ENCODE measurements at regions not wholly inside any gene's neighbourhood (a gene's known extent, or its start where the extent isn't known, plus 50 kb on each side); places are given as distances from the start of the nearest gene placed in this dataset.

- Histone ChIP-seq H3K4me3 (no peak overlapping the region), H3K4me1 (no peaks in the 10 kb centered on the region), H3K27me3 (no peaks in the 10 kb centered on the region), H3K9me3 (no peaks in the 10 kb centered on the region), H3K36me3 (no peaks in the 10 kb centered on the region), H3K27ac (no peak overlapping the region)
- DNase-seq (ENCODE audit: extremely low spot score in 2 of 2): no peak
- TF ChIP-seq, protein P1, sequence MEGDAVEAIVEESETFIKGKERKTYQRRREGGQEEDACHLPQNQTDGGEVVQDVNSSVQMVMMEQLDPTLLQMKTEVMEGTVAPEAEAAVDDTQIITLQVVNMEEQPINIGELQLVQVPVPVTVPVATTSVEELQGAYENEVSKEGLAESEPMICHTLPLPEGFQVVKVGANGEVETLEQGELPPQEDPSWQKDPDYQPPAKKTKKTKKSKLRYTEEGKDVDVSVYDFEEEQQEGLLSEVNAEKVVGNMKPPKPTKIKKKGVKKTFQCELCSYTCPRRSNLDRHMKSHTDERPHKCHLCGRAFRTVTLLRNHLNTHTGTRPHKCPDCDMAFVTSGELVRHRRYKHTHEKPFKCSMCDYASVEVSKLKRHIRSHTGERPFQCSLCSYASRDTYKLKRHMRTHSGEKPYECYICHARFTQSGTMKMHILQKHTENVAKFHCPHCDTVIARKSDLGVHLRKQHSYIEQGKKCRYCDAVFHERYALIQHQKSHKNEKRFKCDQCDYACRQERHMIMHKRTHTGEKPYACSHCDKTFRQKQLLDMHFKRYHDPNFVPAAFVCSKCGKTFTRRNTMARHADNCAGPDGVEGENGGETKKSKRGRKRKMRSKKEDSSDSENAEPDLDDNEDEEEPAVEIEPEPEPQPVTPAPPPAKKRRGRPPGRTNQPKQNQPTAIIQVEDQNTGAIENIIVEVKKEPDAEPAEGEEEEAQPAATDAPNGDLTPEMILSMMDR (IDR thresholded peaks at IDR 0.05): no peak
- TF ChIP-seq POLR2A (IDR thresholded peaks at IDR 0.05) (no peak), POLR2AphosphoS5 (IDR thresholded peaks at IDR 0.05; ENCODE audit: insufficient read depth in 1 of 2, low read depth in 1 of 2) (no peak)
- intact Hi-C loops (cut with DNase I): no loop called here
Observed at GRCh38 chr2:185891403-185891802, 152.8 kb downstream of the FSIP2 start.

- Histone ChIP-seq H3K27me3 (no peaks in the 10 kb centered on the region), H3K9me3 (no peaks in the 10 kb centered on the region), H3K4me3 (no peak overlapping the region), H3K27ac (no peak overlapping the region), H3K4me1 (no peaks in the 10 kb centered on the region), H3K36me3 (no peaks in the 10 kb centered on the region)
- intact Hi-C loops (cut with DNase I): no loop called here
- DNase-seq (ENCODE audit: extremely low spot score in 2 of 2): no peak
- TF ChIP-seq POLR2A (IDR thresholded peaks at IDR 0.05) (no peak), POLR2AphosphoS5 (IDR thresholded peaks at IDR 0.05; ENCODE audit: insufficient read depth in 1 of 2, low read depth in 1 of 2) (no peak)
- TF ChIP-seq, protein P1 (IDR thresholded peaks at IDR 0.05): no peak
Observed at GRCh38 chr2:185891804-185892411, 153.3 kb downstream of the FSIP2 start.

- Histone ChIP-seq H3K4me3 (no peak overlapping the region), H3K27ac (no peak overlapping the region), H3K9me3 (no peaks in the 10 kb centered on the region), H3K4me1 (no peaks in the 10 kb centered on the region), H3K36me3 (no peaks in the 10 kb centered on the region), H3K27me3 (no peaks in the 10 kb centered on the region)
- TF ChIP-seq, protein P1 (IDR thresholded peaks at IDR 0.05): no peak
- TF ChIP-seq POLR2A (IDR thresholded peaks at IDR 0.05) (no peak), POLR2AphosphoS5 (IDR thresholded peaks at IDR 0.05; ENCODE audit: insufficient read depth in 1 of 2, low read depth in 1 of 2) (no peak)
- no peak for DNase-seq (ENCODE audit: extremely low spot score in 2 of 2)
- intact Hi-C loops (cut with DNase I): no loop called here
Observed at GRCh38 chr2:185892484-185892883, 153.9 kb downstream of the FSIP2 start.

DNA sequence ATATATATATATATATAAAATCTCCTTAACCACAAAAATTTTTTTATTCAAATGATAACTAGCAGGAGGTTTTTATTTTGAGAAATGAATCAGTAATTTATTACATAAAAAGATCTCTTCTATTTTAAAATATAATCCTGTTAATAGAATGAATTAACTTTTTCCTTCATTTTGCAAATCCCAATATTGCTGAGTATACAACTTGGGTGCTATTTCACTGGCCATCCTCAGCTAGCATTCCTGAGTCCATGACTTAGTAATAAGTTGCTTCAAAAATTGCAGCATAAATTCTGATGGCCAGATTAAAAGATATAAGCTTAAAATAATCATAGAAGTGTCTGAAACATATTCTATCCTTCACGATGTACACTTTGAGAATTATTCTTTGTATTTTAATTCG lies 155.6 kb downstream of the FSIP2 start:
- H3K9me3 ChIP-seq: no peaks in the 10 kb centered on the region
- H3K27ac ChIP-seq: no peak overlapping the region
- intact Hi-C loops (cut with DNase I): no loop called here
- H3K4me1 ChIP-seq: no peaks in the 10 kb centered on the region
- no peaks in the 10 kb centered on the region for H3K27me3 ChIP-seq
- no peak for TF ChIP-seq POLR2A (IDR thresholded peaks at IDR 0.05)
- TF ChIP-seq, protein P1 (IDR thresholded peaks at IDR 0.05): no peak
- no peak for TF ChIP-seq POLR2AphosphoS5 (IDR thresholded peaks at IDR 0.05; ENCODE audit: insufficient read depth in 1 of 2, low read depth in 1 of 2)
- H3K36me3 ChIP-seq: no peaks in the 10 kb centered on the region
- DNase-seq (ENCODE audit: extremely low spot score in 2 of 2): no peak
- H3K4me3 ChIP-seq: no peak overlapping the region

DNA sequence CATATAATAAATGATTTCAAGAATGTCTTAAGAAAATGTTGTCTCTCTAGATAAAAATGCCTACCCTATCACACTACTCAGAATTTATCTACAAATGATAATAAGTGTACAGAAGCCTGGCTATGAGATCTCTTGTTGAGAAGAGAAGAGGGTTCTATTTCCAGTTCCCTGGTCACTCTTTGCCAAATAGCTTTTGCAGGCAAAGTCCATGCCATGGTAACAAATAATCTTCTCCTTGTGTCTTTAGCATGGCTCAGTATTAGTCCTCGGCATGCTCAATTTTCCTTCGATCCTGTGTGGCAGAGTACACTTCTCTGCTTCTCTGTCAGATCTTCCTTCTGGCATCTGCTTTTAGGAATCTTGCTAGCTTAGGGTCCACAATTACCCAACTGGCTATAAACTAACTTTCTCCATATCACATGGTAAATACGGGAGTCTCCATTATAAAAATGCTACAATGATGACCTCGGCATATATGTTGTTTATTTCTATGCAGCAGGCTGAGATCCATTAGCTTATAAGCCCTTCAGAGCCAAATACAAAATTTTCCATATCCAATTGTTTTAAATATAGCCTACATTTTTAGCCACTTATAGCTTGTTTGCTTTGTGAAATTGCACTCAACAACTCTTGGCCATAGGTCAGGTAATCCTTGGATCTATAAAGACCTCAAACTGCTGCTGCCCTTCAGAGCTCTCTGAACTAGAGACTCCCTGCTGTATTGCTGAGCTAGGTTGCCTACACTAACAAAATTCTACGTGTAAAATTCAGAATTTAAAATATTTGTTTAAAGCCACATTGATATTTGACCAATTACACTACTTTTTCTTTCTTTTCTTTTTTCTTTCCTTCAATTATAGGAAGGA lies 157.5 kb downstream of the FSIP2 start:
- intact Hi-C loops (cut with DNase I): no loop called here
- H3K4me3 ChIP-seq: no peak overlapping the region
- TF ChIP-seq POLR2AphosphoS5 (IDR thresholded peaks at IDR 0.05; ENCODE audit: insufficient read depth in 1 of 2, low read depth in 1 of 2) (no peak), POLR2A (IDR thresholded peaks at IDR 0.05) (no peak)
- TF ChIP-seq, protein P1 (IDR thresholded peaks at IDR 0.05): no peak
- no peak for DNase-seq (ENCODE audit: extremely low spot score in 2 of 2)
- H3K27ac ChIP-seq: no peak overlapping the region
- no peaks in the 10 kb centered on the region for H3K36me3 ChIP-seq
- no peaks in the 10 kb centered on the region for H3K9me3 ChIP-seq
- H3K27me3 ChIP-seq: no peaks in the 10 kb centered on the region
- H3K4me1 ChIP-seq: no peaks in the 10 kb centered on the region

Measured in vagina (tissue), 2 donors.